Duodenal mucosa (tissue), 2 donors: ENCODE measurements at regions not wholly inside any gene's neighbourhood (a gene's known extent, or its start where the extent isn't known, plus 50 kb on each side); places are given as distances from the start of the nearest gene placed in this dataset.
A peak's percentile ranks its signal among the peaks of the same experiment; 100 is the strongest.

ENCODE experiments used
- H3K27ac ChIP-seq: one replicate; pipeline ENCODE4 v1.7.0; 2013; ENCODE audit warnings: low read depth, low read length
- H3K27me3 ChIP-seq, 2 donors: one replicate each; pipeline ENCODE4 v1.7.0; 2013; ENCODE audit warnings: low read length in 2 of 2, control low read depth in 1 of 2; ENCODE audit not compliant: insufficient read depth in 2 of 2, control insufficient read depth in 1 of 2
- H3K36me3 ChIP-seq, 2 donors: one replicate each; pipeline ENCODE4 v1.7.0; 2013; ENCODE audit warnings: low read length in 2 of 2, control low read depth in 1 of 2; ENCODE audit not compliant: insufficient read depth in 2 of 2, control insufficient read depth in 1 of 2
- H3K4me1 ChIP-seq, 2 donors: one replicate each; pipeline ENCODE4 v1.7.0; 2013; ENCODE audit warnings: low read length in 2 of 2, control low read depth in 1 of 2; ENCODE audit not compliant: insufficient read depth in 2 of 2, control insufficient read depth in 1 of 2
- H3K4me3 ChIP-seq, 2 donors: one replicate each; pipeline ENCODE4 v1.7.0; 2013; ENCODE audit warnings: low read length in 2 of 2, low read depth in 1 of 2
- H3K9ac ChIP-seq, 2 donors: one replicate each; pipeline ENCODE4 v1.7.0; 2013; ENCODE audit warnings: low read length in 2 of 2, low read depth in 1 of 2
- H3K9me3 ChIP-seq, 2 donors: one replicate each; pipeline ENCODE4 v1.7.0; 2013; ENCODE audit warnings: low read length in 2 of 2, control low read depth in 1 of 2; ENCODE audit not compliant: control insufficient read depth in 1 of 2

DNA sequence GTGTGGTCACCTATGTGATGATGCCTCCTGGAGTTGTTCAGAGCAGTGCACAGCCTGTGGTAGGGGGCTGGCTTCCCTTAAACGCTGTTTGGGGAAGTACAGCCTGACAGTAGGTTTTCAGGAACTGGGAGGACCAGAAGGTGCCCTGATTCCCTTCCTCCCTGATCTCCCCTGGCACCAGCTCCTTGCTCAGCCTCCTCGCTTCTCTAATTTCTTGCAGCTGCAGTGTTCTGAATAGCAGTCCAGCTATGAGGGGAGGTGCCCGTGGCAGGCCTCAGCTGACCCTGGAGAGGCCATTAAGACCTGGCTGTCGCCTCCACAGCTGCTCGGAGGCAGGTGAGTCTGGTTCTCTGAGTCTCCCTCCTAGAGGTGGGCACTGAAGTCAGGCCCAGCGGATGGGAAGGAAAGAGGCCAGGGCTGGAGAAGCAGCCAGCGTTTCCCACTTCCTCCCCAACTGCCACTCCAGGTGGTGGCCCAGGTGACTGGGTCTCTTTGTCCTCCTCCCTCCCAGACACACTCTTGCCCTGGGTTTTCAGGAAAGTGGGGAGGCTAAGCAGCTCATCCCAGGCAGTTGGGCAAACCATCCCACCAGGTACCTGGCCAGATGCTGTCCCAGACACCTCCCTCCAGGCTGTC lies 52.0 kb upstream of the RPL11 start:
- H3K27me3 ChIP-seq, result no peaks in the 10 kb centered on the region
- peaks cover 7 to 10% of the 10 kb centered on the region in 2 donors for H3K4me1 ChIP-seq
- no peaks in the 10 kb centered on the region for H3K36me3 ChIP-seq
- H3K9me3 ChIP-seq, result no peaks in the 10 kb centered on the region
- no peak overlapping the region for H3K27ac ChIP-seq
- no peak overlapping the region for H3K4me3 ChIP-seq
- H3K9ac ChIP-seq, result no peak overlapping the region

DNA sequence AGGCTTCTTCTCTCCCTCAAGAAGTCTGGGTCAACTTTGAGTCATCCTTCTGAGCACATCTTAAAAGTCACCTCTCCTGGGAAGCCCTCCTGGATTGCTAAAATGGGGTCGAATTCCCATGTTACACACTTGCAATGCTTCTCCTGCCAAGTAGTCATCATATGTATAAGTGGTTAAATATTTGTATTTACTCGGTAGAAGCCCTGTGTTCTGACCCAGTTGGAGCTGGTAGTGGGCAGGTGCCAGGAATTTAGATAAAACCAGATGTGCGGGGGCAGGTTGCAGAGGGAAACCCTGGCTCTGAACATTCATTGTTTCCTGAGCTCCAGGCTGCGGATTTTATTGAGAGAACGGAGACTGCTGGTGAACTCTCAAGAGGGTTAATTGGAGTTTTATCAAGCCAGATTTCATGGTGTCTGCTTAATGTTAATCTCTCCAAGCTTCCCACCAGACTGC lies 52.8 kb upstream of the RPL11 start:
- Histone ChIP-seq H3K4me1 (peaks cover 8 to 11% of the 10 kb centered on the region in 2 donors), H3K9ac (no peak overlapping the region), H3K4me3 (no peak overlapping the region), H3K27ac (no peak overlapping the region), H3K9me3 (no peaks in the 10 kb centered on the region), H3K27me3 (no peaks in the 10 kb centered on the region), H3K36me3 (no peaks in the 10 kb centered on the region)

DNA sequence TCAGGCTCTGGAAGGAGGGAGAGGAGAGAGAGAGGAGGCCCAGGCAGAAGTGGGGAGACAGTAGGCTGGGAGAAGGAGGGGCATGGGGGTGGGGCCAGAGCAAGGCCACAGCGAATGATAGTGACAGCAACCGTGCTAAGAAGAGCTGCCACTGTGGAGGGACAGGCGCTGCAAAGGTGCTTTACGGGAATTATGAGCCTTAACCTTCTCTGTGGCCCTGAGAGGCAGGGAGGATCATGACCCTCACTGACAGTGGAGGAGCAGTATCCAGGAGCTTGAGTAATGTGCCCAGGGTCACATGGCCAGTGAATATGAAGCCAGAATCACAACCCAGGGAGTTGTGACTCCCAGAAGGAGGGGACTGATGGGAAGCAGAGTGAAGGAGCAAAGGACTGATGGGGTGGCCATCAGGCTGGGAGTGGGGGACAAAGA lies 53.4 kb upstream of the RPL11 start:
- Histone ChIP-seq H3K27me3 (no peaks in the 10 kb centered on the region), H3K4me1 (peaks cover 8 to 11% of the 10 kb centered on the region in 2 donors), H3K27ac (no peak overlapping the region), H3K9ac (no peak overlapping the region), H3K9me3 (no peaks in the 10 kb centered on the region), H3K36me3 (no peaks in the 10 kb centered on the region), H3K4me3 (no peak overlapping the region)

DNA sequence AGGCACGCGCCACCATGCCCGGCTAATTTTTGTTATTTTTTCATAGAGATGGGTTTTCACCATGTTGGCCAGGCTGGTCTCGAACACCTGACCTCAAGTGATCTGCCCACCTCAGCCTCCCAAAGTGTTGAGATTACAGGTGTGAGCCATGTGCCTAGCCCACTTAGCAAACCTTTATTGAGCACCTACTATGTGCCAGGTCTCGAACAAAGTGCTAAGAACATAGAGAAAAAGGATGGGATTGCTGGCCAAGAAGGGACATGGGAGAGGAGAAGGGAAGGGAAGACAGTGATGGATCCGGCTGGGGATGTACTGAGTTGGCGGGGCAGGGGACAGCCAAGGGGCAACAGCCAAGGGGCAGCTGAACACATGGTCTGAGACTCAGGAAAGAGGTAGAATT lies 55.6 kb upstream of the RPL11 start:
- peaks cover 8 to 11% of the 10 kb centered on the region in 2 donors for H3K4me1 ChIP-seq
- H3K36me3 ChIP-seq, result no peaks in the 10 kb centered on the region
- no peak overlapping the region for H3K4me3 ChIP-seq
- H3K27me3 ChIP-seq, result no peaks in the 10 kb centered on the region
- no peak overlapping the region for H3K9ac ChIP-seq
- H3K9me3 ChIP-seq, result no peaks in the 10 kb centered on the region
- no peak overlapping the region for H3K27ac ChIP-seq

DNA sequence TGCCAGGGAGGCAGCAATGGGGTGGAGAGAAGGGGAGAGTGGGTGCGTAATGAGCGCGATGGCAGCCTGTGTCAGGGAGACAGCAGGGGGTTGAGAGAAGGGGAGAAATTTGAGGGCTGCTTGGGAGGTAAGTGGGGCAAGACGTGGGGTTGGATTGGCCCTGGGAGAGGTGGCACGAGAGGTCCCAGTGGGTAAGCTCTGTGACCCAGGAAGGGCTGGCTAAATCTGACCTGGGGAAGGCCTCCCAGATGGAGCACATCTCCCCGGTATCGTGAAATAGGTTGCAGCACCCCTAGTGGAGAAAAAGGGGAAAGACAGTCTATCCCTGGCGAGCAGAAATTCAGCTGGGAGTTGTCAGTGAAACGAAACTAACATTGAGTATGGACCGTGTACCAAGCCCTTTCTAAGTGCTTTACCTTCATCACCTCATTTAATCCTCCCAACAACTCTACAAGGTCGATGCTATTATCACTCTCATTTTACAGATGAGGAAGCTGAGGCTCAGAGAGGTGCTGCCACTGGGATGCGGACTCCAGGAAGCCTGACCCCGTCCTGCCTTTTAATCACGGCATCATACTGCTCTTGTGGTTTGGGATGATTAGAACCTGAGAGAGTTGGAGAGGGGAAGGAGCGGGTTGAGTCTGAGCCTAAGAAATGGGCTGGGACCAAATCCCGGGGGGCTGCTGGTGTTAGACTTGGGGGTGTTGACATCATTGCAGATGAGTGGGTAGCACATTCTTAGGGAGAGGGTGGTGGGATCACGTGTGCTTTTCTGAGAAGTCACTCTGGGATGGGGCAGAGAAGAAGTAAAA lies 56.6 kb upstream of the RPL11 start:
- Histone ChIP-seq H3K9ac (peak overlapping the region; percentile 55 to 71), H3K36me3 (no peaks in the 10 kb centered on the region), H3K4me3 (peak overlapping the region; percentile 62 to 74), H3K27me3 (no peaks in the 10 kb centered on the region), H3K9me3 (no peaks in the 10 kb centered on the region), H3K4me1 (peaks cover 8 to 11% of the 10 kb centered on the region in 2 donors), H3K27ac (no peak overlapping the region)

DNA sequence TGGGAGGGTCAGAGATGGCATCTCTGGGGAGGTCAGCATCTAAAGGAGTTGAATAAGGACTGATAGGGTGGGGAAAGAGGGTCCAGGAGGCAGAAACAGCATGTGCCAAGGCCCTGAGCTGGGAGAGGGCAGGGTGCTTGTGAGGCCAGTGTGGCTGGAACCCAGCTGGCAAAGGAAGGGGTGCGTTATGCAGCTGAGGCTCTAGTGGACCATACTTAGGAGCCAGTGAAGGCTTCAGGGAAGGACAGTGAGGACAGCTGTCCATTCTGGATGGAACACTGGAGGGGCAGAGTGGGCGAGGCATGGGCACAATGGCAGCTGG lies 57.1 kb upstream of the RPL11 start:
- no peaks in the 10 kb centered on the region for H3K27me3 ChIP-seq
- no peak overlapping the region for H3K9ac ChIP-seq

DNA sequence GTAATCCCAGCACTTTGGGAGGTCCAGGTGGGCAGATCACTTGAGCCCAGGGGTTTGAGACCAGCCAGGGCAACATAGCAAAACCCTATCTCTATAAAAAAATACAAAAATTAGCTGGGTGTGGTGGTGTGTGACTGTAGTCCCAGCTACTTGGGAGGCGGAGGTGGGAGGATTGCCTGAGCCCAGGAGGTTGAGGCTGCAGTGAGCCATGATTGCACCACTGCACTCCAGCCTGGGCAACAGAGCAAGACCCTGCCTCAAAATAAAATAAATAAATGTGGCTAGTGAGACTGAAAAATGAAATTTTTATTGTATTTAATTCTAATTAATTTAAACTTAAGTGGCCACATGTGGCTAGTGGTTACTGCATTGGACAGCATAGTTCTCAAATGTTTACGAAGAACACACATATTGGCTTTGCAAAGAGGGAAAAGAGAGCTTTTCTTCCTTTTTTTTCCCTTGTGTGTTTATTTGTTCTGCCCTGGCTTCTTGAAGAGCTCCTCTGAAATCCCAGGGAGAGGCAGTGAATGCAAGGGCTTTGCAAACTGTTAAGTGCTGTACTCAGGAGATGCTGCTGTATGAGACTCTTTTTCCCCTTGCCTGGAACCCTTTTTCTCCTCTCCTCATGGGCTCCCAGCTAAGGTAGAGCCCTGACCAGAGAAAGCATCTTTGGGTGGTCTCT lies 59.0 kb upstream of the RPL11 start:
- Histone ChIP-seq H3K4me1 (peaks cover 8 to 11% of the 10 kb centered on the region in 2 donors), H3K4me3 (no peak overlapping the region), H3K9ac (no peak overlapping the region), H3K36me3 (no peaks in the 10 kb centered on the region), H3K27ac (no peak overlapping the region), H3K9me3 (no peaks in the 10 kb centered on the region), H3K27me3 (no peaks in the 10 kb centered on the region)

More for the DNA sequence above, 57.1 kb upstream of the RPL11 start:
- Histone ChIP-seq H3K36me3 (no peaks in the 10 kb centered on the region), H3K4me3 (no peak overlapping the region), H3K27ac (no peak overlapping the region), H3K4me1 (peaks cover 8 to 11% of the 10 kb centered on the region in 2 donors), H3K9me3 (no peaks in the 10 kb centered on the region)

DNA sequence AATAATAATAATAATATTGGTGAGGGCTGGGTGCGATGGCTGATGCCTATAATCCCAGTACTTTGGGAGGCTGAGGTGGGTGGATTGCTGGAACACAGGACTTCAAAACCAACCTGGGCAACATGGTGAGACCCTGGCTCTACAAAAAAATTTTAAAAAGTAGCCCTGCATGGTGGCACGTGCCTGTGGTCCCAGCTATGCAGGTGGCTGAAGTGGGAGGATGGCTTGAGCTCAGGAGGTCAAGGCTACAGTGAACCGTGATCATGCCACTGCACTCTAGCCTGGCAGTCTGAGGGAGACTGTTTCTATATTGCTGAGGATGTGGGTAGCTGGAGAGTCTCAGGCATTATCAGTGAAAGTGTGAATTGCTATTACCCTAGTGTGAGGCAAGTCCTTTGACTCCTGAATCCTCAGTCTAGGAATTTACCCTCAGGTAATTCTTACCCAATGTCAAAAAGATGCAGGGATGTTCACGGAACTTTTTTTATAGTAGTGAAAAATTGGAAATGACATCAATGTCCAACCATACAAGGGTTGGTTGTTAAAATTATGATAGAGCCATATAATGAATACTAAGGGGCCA lies 61.8 kb upstream of the RPL11 start:
- H3K9me3 ChIP-seq, result no peaks in the 10 kb centered on the region
- peaks cover 11 to 14% of the 10 kb centered on the region in 2 donors for H3K4me1 ChIP-seq
- no peaks in the 10 kb centered on the region for H3K27me3 ChIP-seq
- no peak overlapping the region for H3K27ac ChIP-seq
- H3K9ac ChIP-seq, result no peak overlapping the region
- H3K4me3 ChIP-seq, result no peak overlapping the region
- no peaks in the 10 kb centered on the region for H3K36me3 ChIP-seq

DNA sequence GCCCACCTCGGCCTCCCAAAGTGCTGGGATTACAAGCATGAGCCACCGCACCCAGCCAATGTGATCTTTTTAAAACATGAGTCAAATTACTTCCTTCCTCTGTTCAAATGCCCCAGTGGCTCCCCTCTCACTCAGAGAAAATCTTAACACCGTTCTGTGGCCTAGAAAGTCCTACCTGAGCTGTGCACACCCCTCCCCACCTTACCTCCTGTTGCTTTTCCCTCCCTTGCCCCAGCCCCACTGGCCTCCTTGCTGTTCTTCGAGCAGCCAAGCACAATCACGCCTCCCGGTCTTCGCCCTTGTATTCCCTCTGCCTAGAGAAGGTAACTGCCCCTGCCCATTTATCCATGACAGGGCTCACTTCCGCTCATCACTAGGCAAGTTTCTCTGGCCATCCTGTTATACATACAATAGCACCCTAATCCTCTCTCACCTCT lies 62.6 kb upstream of the RPL11 start:
- H3K27me3 ChIP-seq, result no peaks in the 10 kb centered on the region
- no peaks in the 10 kb centered on the region for H3K36me3 ChIP-seq
- H3K4me3 ChIP-seq, result no peak overlapping the region
- no peak overlapping the region for H3K27ac ChIP-seq
- no peak overlapping the region for H3K9ac ChIP-seq
- H3K4me1 ChIP-seq, result peaks cover 7 to 11% of the 10 kb centered on the region in 2 donors
- H3K9me3 ChIP-seq, result no peaks in the 10 kb centered on the region
